ENCODE measurements at regions not wholly inside any gene's neighbourhood (a gene's known extent, or its start where the extent isn't known, plus 50 kb on each side); places are given as distances from the start of the nearest gene placed in this dataset.

DNA sequence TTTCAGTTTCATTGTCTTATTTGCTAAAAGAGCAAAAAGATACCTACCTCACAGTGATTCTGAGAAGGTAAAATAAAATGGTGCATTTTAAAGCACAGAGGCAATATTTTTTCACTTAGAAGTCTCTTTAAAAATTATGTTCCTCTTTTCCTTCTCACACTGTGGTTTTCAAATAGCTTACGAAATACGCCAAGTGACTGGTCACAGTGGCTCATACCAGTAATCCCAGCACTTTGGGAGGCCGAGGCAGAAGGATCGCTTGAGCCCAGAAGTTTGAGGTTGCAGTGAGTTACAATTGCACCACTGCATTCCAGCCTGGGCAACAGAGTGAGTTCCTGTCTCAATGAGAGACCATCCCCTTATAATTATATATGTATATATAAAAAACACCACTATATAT, 372.6 kb downstream of the FBXO8 start:
- H3K9ac ChIP-seq (ENCODE audit: low read length): no peak overlapping the region
- no peaks in the 10 kb centered on the region for H3K4me1 ChIP-seq (ENCODE audit: control insufficient read depth in 1 of 2, insufficient read depth in 2 of 2, low read length in 2 of 2)
- RAD21 ChIA-PET (ENCODE audit: low non-redundant PET in 1 of 2, low total read pairs in 2 of 2, uncharacterized antibody in 2 of 2, unreplicated experiment in 2 of 2): no interaction called here
- no peaks in the 10 kb centered on the region for H3K9me2 ChIP-seq (ENCODE audit: insufficient read depth)
- H3K27ac ChIP-seq (ENCODE audit: low read depth, low read length): no peak overlapping the region
- no peak overlapping the region for H2AFZ ChIP-seq (ENCODE audit: low read depth, low read length, poor library complexity, severe bottlenecking)
- ATAC-seq (no peak), DNase-seq (ENCODE audit: low read depth, low spot score) (no peak)
- CTCF ChIA-PET: no interaction called here
- intact Hi-C loops (cut with micrococcal nuclease): no loop called here
- peaks cover 28% of the 10 kb centered on the region for H3K27me3 ChIP-seq (ENCODE audit: insufficient read depth, low read length)
- H3K4me3 ChIP-seq (replicated peaks in 1 of 2; ENCODE audit: low read depth in 1 of 2, low read length in 2 of 2): no peak overlapping the region
- H3K9me3 ChIP-seq (ENCODE audit: control insufficient read depth in 1 of 2, insufficient read depth in 1 of 2, low read depth in 1 of 2, low read length in 2 of 2): no peaks in the 10 kb centered on the region
- no peaks in the 10 kb centered on the region for H3K36me3 ChIP-seq (ENCODE audit: control insufficient read depth in 1 of 2, insufficient read depth in 2 of 2, low read length in 2 of 2)
- no TSS peak for BruUV-seq (replicated peaks)
- POLR2A ChIA-PET: no interaction called here
- no peaks in the 10 kb centered on the region for H3K79me2 ChIP-seq (ENCODE audit: insufficient read depth, low read length)
- H3K4me2 ChIP-seq (ENCODE audit: low read length): no peak overlapping the region
- no peaks in the 10 kb centered on the region; the same call in 1 of the 2 replicates for H4K20me1 ChIP-seq (ENCODE audit: insufficient read depth)
- TF ChIP-seq SIN3A (IDR thresholded peaks at IDR 0.05; ENCODE audit: low read depth): no peak

DNA sequence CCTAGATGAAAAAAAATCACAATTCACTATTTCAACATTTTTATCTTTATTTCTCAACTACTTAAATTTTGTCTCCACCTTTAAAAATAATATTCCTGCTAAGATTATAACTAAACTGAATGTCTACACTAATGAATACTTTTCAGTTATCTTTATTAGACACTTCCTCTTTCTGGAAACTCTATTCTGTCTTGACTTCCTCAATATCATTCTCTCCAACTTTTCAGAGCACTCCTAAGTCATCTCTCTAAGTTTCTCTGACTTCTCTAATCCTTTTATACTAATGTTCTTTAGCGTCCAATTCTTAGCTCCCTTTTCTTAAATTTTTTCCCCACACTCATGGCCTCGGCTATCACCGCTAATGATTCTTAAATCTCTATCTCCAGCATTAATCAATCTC, 374.2 kb downstream of the FBXO8 start:
- no TSS peak for BruUV-seq (replicated peaks)

More for the DNA sequence above, 374.2 kb downstream of the FBXO8 start:
- Histone ChIP-seq H3K9me2 (ENCODE audit: insufficient read depth) (no peaks in the 10 kb centered on the region), H3K9ac (ENCODE audit: low read length) (no peak overlapping the region), H3K4me3 (replicated peaks in 1 of 2; ENCODE audit: low read depth in 1 of 2, low read length in 2 of 2) (no peak overlapping the region), H3K27ac (ENCODE audit: low read depth, low read length) (no peak overlapping the region), H3K36me3 (ENCODE audit: control insufficient read depth in 1 of 2, insufficient read depth in 2 of 2, low read length in 2 of 2) (no peaks in the 10 kb centered on the region), H2AFZ (ENCODE audit: low read depth, low read length, poor library complexity, severe bottlenecking) (no peak overlapping the region), H3K27me3 (ENCODE audit: insufficient read depth, low read length) (peaks cover 35% of the 10 kb centered on the region), H4K20me1 (ENCODE audit: insufficient read depth) (no peaks in the 10 kb centered on the region; the same call in 1 of the 2 replicates), H3K4me2 (ENCODE audit: low read length) (no peak overlapping the region), H3K79me2 (ENCODE audit: insufficient read depth, low read length) (no peaks in the 10 kb centered on the region), H3K9me3 (ENCODE audit: control insufficient read depth in 1 of 2, insufficient read depth in 1 of 2, low read depth in 1 of 2, low read length in 2 of 2) (no peaks in the 10 kb centered on the region), H3K4me1 (ENCODE audit: control insufficient read depth in 1 of 2, insufficient read depth in 2 of 2, low read length in 2 of 2) (no peaks in the 10 kb centered on the region)
- intact Hi-C loops (cut with micrococcal nuclease): no loop called here
- CTCF ChIA-PET: no interaction called here
- ATAC-seq (no peak), DNase-seq (ENCODE audit: low read depth, low spot score) (no peak)
- TF ChIP-seq EZH2phosphoT487 (IDR thresholded peaks at IDR 0.05; ENCODE audit: borderline replicate concordance) (no peak), ZFX (IDR thresholded peaks at IDR 0.05) (no peak), ZNF274 (IDR thresholded peaks at IDR 0.05; ENCODE audit: low read depth, low read length) (no peak), CEBPB (IDR thresholded peaks at IDR 0.05; ENCODE audit: low read depth) (no peak)
- TF ChIP-seq, protein P1, sequence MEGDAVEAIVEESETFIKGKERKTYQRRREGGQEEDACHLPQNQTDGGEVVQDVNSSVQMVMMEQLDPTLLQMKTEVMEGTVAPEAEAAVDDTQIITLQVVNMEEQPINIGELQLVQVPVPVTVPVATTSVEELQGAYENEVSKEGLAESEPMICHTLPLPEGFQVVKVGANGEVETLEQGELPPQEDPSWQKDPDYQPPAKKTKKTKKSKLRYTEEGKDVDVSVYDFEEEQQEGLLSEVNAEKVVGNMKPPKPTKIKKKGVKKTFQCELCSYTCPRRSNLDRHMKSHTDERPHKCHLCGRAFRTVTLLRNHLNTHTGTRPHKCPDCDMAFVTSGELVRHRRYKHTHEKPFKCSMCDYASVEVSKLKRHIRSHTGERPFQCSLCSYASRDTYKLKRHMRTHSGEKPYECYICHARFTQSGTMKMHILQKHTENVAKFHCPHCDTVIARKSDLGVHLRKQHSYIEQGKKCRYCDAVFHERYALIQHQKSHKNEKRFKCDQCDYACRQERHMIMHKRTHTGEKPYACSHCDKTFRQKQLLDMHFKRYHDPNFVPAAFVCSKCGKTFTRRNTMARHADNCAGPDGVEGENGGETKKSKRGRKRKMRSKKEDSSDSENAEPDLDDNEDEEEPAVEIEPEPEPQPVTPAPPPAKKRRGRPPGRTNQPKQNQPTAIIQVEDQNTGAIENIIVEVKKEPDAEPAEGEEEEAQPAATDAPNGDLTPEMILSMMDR (IDR thresholded peaks at IDR 0.05 in 2 of 3, conservative IDR thresholded peaks at IDR 0.05 in 1 of 3; ENCODE audit: borderline replicate concordance in 1 of 3, insufficient read depth in 1 of 3, low read depth in 2 of 3, low read length in 2 of 3): no peak
- POLR2A ChIA-PET: no interaction called here
- RAD21 ChIA-PET (ENCODE audit: low non-redundant PET in 1 of 2, low total read pairs in 2 of 2, uncharacterized antibody in 2 of 2, unreplicated experiment in 2 of 2): no interaction called here
